ENCODE measurements at regions not wholly inside any gene's neighbourhood (a gene's known extent, or its start where the extent isn't known, plus 50 kb on each side); places are given as distances from the start of the nearest gene placed in this dataset.

- TF ChIP-seq, protein P1, sequence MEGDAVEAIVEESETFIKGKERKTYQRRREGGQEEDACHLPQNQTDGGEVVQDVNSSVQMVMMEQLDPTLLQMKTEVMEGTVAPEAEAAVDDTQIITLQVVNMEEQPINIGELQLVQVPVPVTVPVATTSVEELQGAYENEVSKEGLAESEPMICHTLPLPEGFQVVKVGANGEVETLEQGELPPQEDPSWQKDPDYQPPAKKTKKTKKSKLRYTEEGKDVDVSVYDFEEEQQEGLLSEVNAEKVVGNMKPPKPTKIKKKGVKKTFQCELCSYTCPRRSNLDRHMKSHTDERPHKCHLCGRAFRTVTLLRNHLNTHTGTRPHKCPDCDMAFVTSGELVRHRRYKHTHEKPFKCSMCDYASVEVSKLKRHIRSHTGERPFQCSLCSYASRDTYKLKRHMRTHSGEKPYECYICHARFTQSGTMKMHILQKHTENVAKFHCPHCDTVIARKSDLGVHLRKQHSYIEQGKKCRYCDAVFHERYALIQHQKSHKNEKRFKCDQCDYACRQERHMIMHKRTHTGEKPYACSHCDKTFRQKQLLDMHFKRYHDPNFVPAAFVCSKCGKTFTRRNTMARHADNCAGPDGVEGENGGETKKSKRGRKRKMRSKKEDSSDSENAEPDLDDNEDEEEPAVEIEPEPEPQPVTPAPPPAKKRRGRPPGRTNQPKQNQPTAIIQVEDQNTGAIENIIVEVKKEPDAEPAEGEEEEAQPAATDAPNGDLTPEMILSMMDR (conservative IDR thresholded peaks at IDR 0.05; ENCODE audit: low read depth, low read length): no peak
- TF ChIP-seq POLR2A (IDR thresholded peaks at IDR 0.05; ENCODE audit: low read depth, low read length): no peak
- TF ChIP-seq RAD21 (IDR thresholded peaks at IDR 0.05; ENCODE audit: low read length): no peak
Measured at GRCh38 chr6:47377971-47378370, 68.3 kb upstream of the TNFRSF21 start.

Data from IMR-90 (cell line).